GM13976 (cell line): ENCODE measurements at regions not wholly inside any gene's neighbourhood (a gene's known extent, or its start where the extent isn't known, plus 50 kb on each side); places are given as distances from the start of the nearest gene placed in this dataset.
A peak's percentile ranks its signal among the peaks of the same experiment; 100 is the strongest.
"Not testable (repeated sequence)": the region's sequence is repeated elsewhere in the genome, so short reads cannot be mapped to it uniquely, and the experiment has no call there.

Source experiments
- DNase-seq: peaks from one replicate; pipeline ENCODE4 v3.0.0; 2012; ENCODE audit warnings: low spot score
- CTCF ChIP-seq: IDR thresholded peaks from 2 replicates; pipeline ENCODE4 v1.5.1; 2012; ENCODE audit warnings: borderline replicate concordance, mild to moderate bottlenecking; ENCODE audit not compliant: insufficient read depth; ENCODE audit errors: extremely low read depth, missing control alignments, control extremely low read depth
- in situ Hi-C: fragments of 300-500 bp; cut with MboI; formaldehyde crosslinking; loops from one replicate; pipeline ENCODE4 v1.12.0; 2022; ENCODE audit warnings: low sequenced_read_pairs, mixed read lengths, inconsistent platforms; ENCODE audit not compliant: unreplicated experiment

GRCh38 chr1:173356191-173356762, 120.9 kb upstream of the PRDX6 start:
- in situ Hi-C loops: no loop called here
- peak; percentile 18 for DNase-seq
- TF ChIP-seq CTCF: no peak

- no peak for TF ChIP-seq CTCF
Observed at GRCh38 chr1:173360487-173361063, 116.6 kb upstream of the PRDX6 start.

GRCh38 chr1:173362543-173362942, 114.6 kb upstream of the PRDX6 start:
- in situ Hi-C loops: no loop called here
- TF ChIP-seq CTCF: no peak
- DNase-seq: no peak

More at GRCh38 chr1:173360487-173361063, 116.6 kb upstream of the PRDX6 start:
- in situ Hi-C loops: no loop called here
- DNase-seq: no peak

GRCh38 chr1:173364827-173365226, 112.3 kb upstream of the PRDX6 start:
- TF ChIP-seq CTCF: no peak

GRCh38 chr1:173365341-173365740, 111.8 kb upstream of the PRDX6 start:
- TF ChIP-seq CTCF: no peak
- no peak for DNase-seq
- in situ Hi-C loops: no loop called here

More at GRCh38 chr1:173364827-173365226, 112.3 kb upstream of the PRDX6 start:
- in situ Hi-C loops: no loop called here
- DNase-seq: no peak

GRCh38 chr1:173367136-173367535, 110.0 kb upstream of the PRDX6 start:
- in situ Hi-C loops: no loop called here
- TF ChIP-seq CTCF: no peak
- no peak for DNase-seq

GRCh38 chr1:173370586-173370985, 106.5 kb upstream of the PRDX6 start:
- in situ Hi-C loops, DNase-seq: not testable (repeated sequence)

GRCh38 chr1:173376065-173376464, 101.1 kb upstream of the PRDX6 start:
- in situ Hi-C loops, DNase-seq: not testable (repeated sequence)
